Erythroblast (primary cell): ENCODE measurements at regions not wholly inside any gene's neighbourhood (a gene's known extent, or its start where the extent isn't known, plus 50 kb on each side); places are given as distances from the start of the nearest gene placed in this dataset.

ENCODE experiments used
- GATA1 ChIP-seq: IDR thresholded peaks from 2 replicates; pipeline ENCODE4 v1.6.1; 2011; ENCODE audit warnings: low read depth, mild to moderate bottlenecking, control low read depth, low read length, moderate library complexity
- POLR2A ChIP-seq: IDR thresholded peaks from 2 replicates; pipeline ENCODE4 v1.6.1; 2011; ENCODE audit warnings: mild to moderate bottlenecking, low read length

DNA sequence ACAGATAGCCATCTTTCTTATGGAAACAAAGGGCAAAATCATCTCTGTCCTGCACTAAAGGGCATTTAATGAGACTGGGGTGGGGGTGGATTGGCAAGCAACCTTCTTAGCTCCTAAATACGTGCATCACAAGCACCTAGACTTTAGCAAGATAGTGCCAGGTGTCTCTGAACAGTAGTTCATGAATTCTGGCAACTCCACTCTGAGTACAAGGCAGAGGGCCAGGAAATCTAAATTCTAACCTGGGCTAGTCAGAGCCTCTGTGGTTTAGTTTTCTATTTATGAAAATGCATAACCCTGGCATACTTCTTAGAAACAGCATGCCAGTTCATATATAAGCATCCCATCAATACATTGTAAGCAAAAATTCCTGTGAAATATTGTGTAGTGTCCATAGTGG lies 788.5 kb downstream of the MCTP2 start:
- TF ChIP-seq POLR2A (no peak), GATA1 (no peak)
